ENCODE measurements at regions not wholly inside any gene's neighbourhood (a gene's known extent, or its start where the extent isn't known, plus 50 kb on each side); places are given as distances from the start of the nearest gene placed in this dataset.

- 86 to 90% methylated on average over 3 of the region's 3 CpGs for WGBS, 2 donors
- no peak for DNase-seq
- TF ChIP-seq CTCF (IDR thresholded peaks at IDR 0.05; ENCODE audit: control extremely low read depth, extremely low read depth): no peak
- H3K36me3 ChIP-seq (ENCODE audit: control insufficient read depth in 4 of 4, insufficient read depth in 4 of 4, low read length in 4 of 4): no peaks in the 10 kb centered on the region
- no peaks in the 10 kb centered on the region for H3K9me3 ChIP-seq (ENCODE audit: control insufficient read depth in 4 of 4, insufficient read depth in 3 of 4, low read length in 3 of 4)
- no peak overlapping the region for H3K9ac ChIP-seq (ENCODE audit: insufficient read depth in 1 of 2, low read length in 2 of 2)
- H3K4me1 ChIP-seq (ENCODE audit: control insufficient read depth in 5 of 5, insufficient read depth in 5 of 5, low read length in 5 of 5): no peaks in the 10 kb centered on the region
- no peak overlapping the region for H3K27ac ChIP-seq (ENCODE audit: low read depth in 1 of 2, low read length in 1 of 2)
- no peak for ATAC-seq (ENCODE audit: insufficient read depth, low FRiP score)
- no peak overlapping the region for H3K4me3 ChIP-seq
- no peaks in the 10 kb centered on the region for H3K27me3 ChIP-seq (ENCODE audit: control insufficient read depth in 3 of 3, insufficient read depth in 3 of 3, low read length in 2 of 3)
These were observed 75.9 kb upstream of the CBLB start for GRCh38 chr3:105944721-105945120.

- H3K9ac ChIP-seq (ENCODE audit: insufficient read depth in 1 of 2, low read length in 2 of 2): no peak overlapping the region
- TF ChIP-seq CTCF (IDR thresholded peaks at IDR 0.05; ENCODE audit: control extremely low read depth, extremely low read depth): no peak
- H3K4me3 ChIP-seq: no peak overlapping the region
- no peaks in the 10 kb centered on the region for H3K27me3 ChIP-seq (ENCODE audit: control insufficient read depth in 3 of 3, insufficient read depth in 3 of 3, low read length in 2 of 3)
- no peak for ATAC-seq (ENCODE audit: insufficient read depth, low FRiP score)
- no peaks in the 10 kb centered on the region for H3K9me3 ChIP-seq (ENCODE audit: control insufficient read depth in 4 of 4, insufficient read depth in 3 of 4, low read length in 3 of 4)
- no peak overlapping the region for H3K27ac ChIP-seq (ENCODE audit: low read depth in 1 of 2, low read length in 1 of 2)
- no peaks in the 10 kb centered on the region for H3K36me3 ChIP-seq (ENCODE audit: control insufficient read depth in 4 of 4, insufficient read depth in 4 of 4, low read length in 4 of 4)
- H3K4me1 ChIP-seq (ENCODE audit: control insufficient read depth in 5 of 5, insufficient read depth in 5 of 5, low read length in 5 of 5): no peaks in the 10 kb centered on the region
- WGBS, 2 donors: 81 to 83% methylated on average over 2 of the region's 2 CpGs
- no peak for DNase-seq
These were observed 79.3 kb upstream of the CBLB start for GRCh38 chr3:105948101-105948500.

GRCh38 chr3:105950881-105951600 is 82.2 kb upstream of the CBLB start:
- H3K36me3 ChIP-seq (ENCODE audit: control insufficient read depth in 4 of 4, insufficient read depth in 4 of 4, low read length in 4 of 4): no peaks in the 10 kb centered on the region
- TF ChIP-seq CTCF (IDR thresholded peaks at IDR 0.05; ENCODE audit: control extremely low read depth, extremely low read depth): no peak
- DNase-seq: no peak
- ATAC-seq (ENCODE audit: insufficient read depth, low FRiP score): no peak
- H3K27ac ChIP-seq (ENCODE audit: low read depth in 1 of 2, low read length in 1 of 2): no peak overlapping the region
- no peaks in the 10 kb centered on the region for H3K9me3 ChIP-seq (ENCODE audit: control insufficient read depth in 4 of 4, insufficient read depth in 3 of 4, low read length in 3 of 4)
- WGBS, 2 donors: 75 to 86% methylated on average over 2 of the region's 2 CpGs
- H3K4me3 ChIP-seq: no peak overlapping the region
- H3K27me3 ChIP-seq (ENCODE audit: control insufficient read depth in 3 of 3, insufficient read depth in 3 of 3, low read length in 2 of 3): no peaks in the 10 kb centered on the region
- no peaks in the 10 kb centered on the region for H3K4me1 ChIP-seq (ENCODE audit: control insufficient read depth in 5 of 5, insufficient read depth in 5 of 5, low read length in 5 of 5)
- no peak overlapping the region for H3K9ac ChIP-seq (ENCODE audit: insufficient read depth in 1 of 2, low read length in 2 of 2)

GRCh38 chr3:105953831-105954230 is 85.0 kb upstream of the CBLB start:
- TF ChIP-seq CTCF (IDR thresholded peaks at IDR 0.05; ENCODE audit: control extremely low read depth, extremely low read depth): no peak
- no peaks in the 10 kb centered on the region for H3K27me3 ChIP-seq (ENCODE audit: control insufficient read depth in 3 of 3, insufficient read depth in 3 of 3, low read length in 2 of 3)
- H3K27ac ChIP-seq (ENCODE audit: low read depth in 1 of 2, low read length in 1 of 2): no peak overlapping the region
- H3K9me3 ChIP-seq (ENCODE audit: control insufficient read depth in 4 of 4, insufficient read depth in 3 of 4, low read length in 3 of 4): no peaks in the 10 kb centered on the region
- DNase-seq (no peak), ATAC-seq (ENCODE audit: insufficient read depth, low FRiP score) (no peak)
- WGBS, 2 donors: 91 to 95% methylated on average over 1 of the region's 1 CpG
- no peak overlapping the region for H3K9ac ChIP-seq (ENCODE audit: insufficient read depth in 1 of 2, low read length in 2 of 2)
- no peaks in the 10 kb centered on the region for H3K36me3 ChIP-seq (ENCODE audit: control insufficient read depth in 4 of 4, insufficient read depth in 4 of 4, low read length in 4 of 4)
- H3K4me1 ChIP-seq (ENCODE audit: control insufficient read depth in 5 of 5, insufficient read depth in 5 of 5, low read length in 5 of 5): no peaks in the 10 kb centered on the region
- H3K4me3 ChIP-seq: no peak overlapping the region
